Caco-2 (cell line): ENCODE measurements at regions not wholly inside any gene's neighbourhood (a gene's known extent, or its start where the extent isn't known, plus 50 kb on each side); places are given as distances from the start of the nearest gene placed in this dataset.

Experiments
- BruUV-seq: library from RNA; stranded (reverse); fragments of 400-500 nt; replicated peaks from 2 replicates; lab custom pipeline; 2021; lab: Mats Ljungman, UMichigan
- CTCF ChIA-PET: fragments of 300-600 bp; sonication (Branson Sonifier 250); formaldehyde crosslinking; loops from one replicate; lab custom pipeline; 2022; ENCODE audit warnings: antibody characterized with exemption; lab: Charles Lee
- POLR2A ChIA-PET: fragments of 300-600 bp; sonication (Branson Sonifier 250); formaldehyde crosslinking; loops from one replicate; lab custom pipeline; 2022; ENCODE audit warnings: antibody characterized with exemption; lab: Charles Lee
- DNase-seq, 2 experiments: peaks; one replicate each; pipeline versions ENCODE4 v3.0.0 to v3.0.0-alpha.2; 2020 to 2022
- H3K27me3 ChIP-seq: replicated peaks from 2 replicates; pipeline ENCODE4 v1.6.0; 2011; ENCODE audit warnings: low read length; ENCODE audit not compliant: control insufficient read depth, insufficient read depth
- H3K36me3 ChIP-seq: 2 replicates; pipeline ENCODE4 v1.5.1; 2011; ENCODE audit warnings: low read length; ENCODE audit not compliant: control insufficient read depth, insufficient read depth
- H3K4me1 ChIP-seq: fragments of 250-450 bp; sonication (Bioruptor Pico); 2 replicates; pipeline ENCODE4 v1.5.1; 2020; ENCODE audit warnings: mild to moderate bottlenecking
- H3K4me3 ChIP-seq: 2 replicates; pipeline ENCODE4 v1.5.1; 2011; ENCODE audit warnings: low read depth, mild to moderate bottlenecking, control low read depth, low read length
- H3K9me3 ChIP-seq: fragments of 250-450 bp; sonication (Bioruptor Pico); 2 replicates; pipeline ENCODE4 v1.5.1; 2020; ENCODE audit warnings: mild to moderate bottlenecking, moderate library complexity
- H3K27ac Mint-ChIP-seq: one replicate; pipeline ENCODE4 v1.8.0; 2022; ENCODE audit warnings: mixed read lengths; ENCODE audit not compliant: unreplicated experiment
- H3K27me3 Mint-ChIP-seq: one replicate; pipeline ENCODE4 v1.8.0; 2022; ENCODE audit warnings: mixed read lengths; ENCODE audit not compliant: insufficient read depth, unreplicated experiment
- H3K36me3 Mint-ChIP-seq: one replicate; pipeline ENCODE4 v1.8.0; 2022; ENCODE audit warnings: mild to moderate bottlenecking, mixed read lengths; ENCODE audit not compliant: insufficient read depth, unreplicated experiment
- H3K4me1 Mint-ChIP-seq: one replicate; pipeline ENCODE4 v1.8.0; 2022; ENCODE audit warnings: low read depth, mixed read lengths; ENCODE audit not compliant: unreplicated experiment
- H3K4me3 Mint-ChIP-seq: one replicate; pipeline ENCODE4 v1.8.0; 2022; ENCODE audit warnings: mild to moderate bottlenecking, moderate library complexity, mixed read lengths; ENCODE audit not compliant: unreplicated experiment
- H3K9me3 Mint-ChIP-seq: one replicate; pipeline ENCODE4 v1.8.0; 2022; ENCODE audit warnings: mixed read lengths; ENCODE audit not compliant: unreplicated experiment
- intact Hi-C: fragments of 100-400 bp; cut with micrococcal nuclease; formaldehyde crosslinking; loops from one replicate; pipeline ENCODE4 v1.10.0; 2022; ENCODE audit not compliant: unreplicated experiment
- TF ChIP-seq, protein P1 (sequence below), 2 experiments: fragments of 200-600 bp in 1 of 2; IDR thresholded peaks; 1 replicate in 1 of 2; 2 replicates in 1 of 2; pipeline versions ENCODE4 v1.5.1 to v1.8.0; 2011 to 2022; ENCODE audit warnings: antibody characterized with exemption in 1 of 2, control low read depth in 1 of 2, inconsistent platforms in 1 of 2, low read depth in 1 of 2, low read length in 1 of 2, mild to moderate bottlenecking in 1 of 2, moderate library complexity in 1 of 2; ENCODE audit not compliant: insufficient read depth in 1 of 2, severe bottlenecking in 1 of 2, unreplicated experiment in 1 of 2

DNA sequence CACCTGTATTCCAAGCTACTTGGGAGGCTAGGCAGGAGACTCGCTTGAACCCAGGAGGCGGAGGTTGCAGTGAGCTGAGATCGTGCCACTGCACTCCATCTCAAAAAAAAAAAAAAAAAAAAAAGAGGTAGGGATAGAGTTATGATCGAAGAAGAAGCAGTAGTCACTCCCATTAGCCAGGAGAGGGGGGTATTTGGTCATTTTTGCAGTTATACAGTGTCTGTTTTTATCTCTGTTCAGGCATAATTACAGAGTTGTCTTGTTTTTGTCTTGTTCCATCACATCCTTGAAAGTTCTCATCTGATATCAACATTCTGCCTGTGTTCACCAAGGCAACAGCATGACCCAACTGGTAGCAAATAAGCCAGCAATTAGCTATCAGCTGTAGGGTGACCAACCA is 98.5 kb upstream of the TMPO start:
- ChIA-PET CTCF (interaction anchor here (0.6 kb wide), 3 partner anchors 23 to 441 kb away, joined by 3 to 5 read pairs (median 3); no protein-coding TSS in a partner anchor), POLR2A (no interaction called here)
- Histone ChIP-seq H3K27me3 (no peaks in the 10 kb centered on the region), H3K9me3 (no peaks in the 10 kb centered on the region), H3K4me3 (no peak overlapping the region), H3K4me1 (peaks cover 17% of the 10 kb centered on the region), H3K36me3 (no peaks in the 10 kb centered on the region)
- H3K36me3 Mint-ChIP-seq = no peaks in the 10 kb centered on the region
- H3K4me3 Mint-ChIP-seq = no peak overlapping the region
- BruUV-seq = no TSS peak
- H3K4me1 Mint-ChIP-seq = peaks cover 28% of the 10 kb centered on the region
- H3K27me3 Mint-ChIP-seq = no peaks in the 10 kb centered on the region
- no peaks in the 10 kb centered on the region for H3K9me3 Mint-ChIP-seq
- peak in 1 of 2 experiments; percentile 35 for DNase-seq
- TF ChIP-seq, protein P1, sequence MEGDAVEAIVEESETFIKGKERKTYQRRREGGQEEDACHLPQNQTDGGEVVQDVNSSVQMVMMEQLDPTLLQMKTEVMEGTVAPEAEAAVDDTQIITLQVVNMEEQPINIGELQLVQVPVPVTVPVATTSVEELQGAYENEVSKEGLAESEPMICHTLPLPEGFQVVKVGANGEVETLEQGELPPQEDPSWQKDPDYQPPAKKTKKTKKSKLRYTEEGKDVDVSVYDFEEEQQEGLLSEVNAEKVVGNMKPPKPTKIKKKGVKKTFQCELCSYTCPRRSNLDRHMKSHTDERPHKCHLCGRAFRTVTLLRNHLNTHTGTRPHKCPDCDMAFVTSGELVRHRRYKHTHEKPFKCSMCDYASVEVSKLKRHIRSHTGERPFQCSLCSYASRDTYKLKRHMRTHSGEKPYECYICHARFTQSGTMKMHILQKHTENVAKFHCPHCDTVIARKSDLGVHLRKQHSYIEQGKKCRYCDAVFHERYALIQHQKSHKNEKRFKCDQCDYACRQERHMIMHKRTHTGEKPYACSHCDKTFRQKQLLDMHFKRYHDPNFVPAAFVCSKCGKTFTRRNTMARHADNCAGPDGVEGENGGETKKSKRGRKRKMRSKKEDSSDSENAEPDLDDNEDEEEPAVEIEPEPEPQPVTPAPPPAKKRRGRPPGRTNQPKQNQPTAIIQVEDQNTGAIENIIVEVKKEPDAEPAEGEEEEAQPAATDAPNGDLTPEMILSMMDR (IDR thresholded peaks at IDR 0.05; ENCODE audit: insufficient read depth in 1 of 2, low read depth in 1 of 2, low read length in 1 of 2, severe bottlenecking in 1 of 2, unreplicated experiment in 1 of 2) = peak; percentile 34 to 39
- intact Hi-C loops = loop anchor here (1.0 to 5.0 kb wide), 4 partner anchors 176 to 580 kb away; partner anchors contain the start of gene SLC25A3
- no peak overlapping the region for H3K27ac Mint-ChIP-seq

DNA sequence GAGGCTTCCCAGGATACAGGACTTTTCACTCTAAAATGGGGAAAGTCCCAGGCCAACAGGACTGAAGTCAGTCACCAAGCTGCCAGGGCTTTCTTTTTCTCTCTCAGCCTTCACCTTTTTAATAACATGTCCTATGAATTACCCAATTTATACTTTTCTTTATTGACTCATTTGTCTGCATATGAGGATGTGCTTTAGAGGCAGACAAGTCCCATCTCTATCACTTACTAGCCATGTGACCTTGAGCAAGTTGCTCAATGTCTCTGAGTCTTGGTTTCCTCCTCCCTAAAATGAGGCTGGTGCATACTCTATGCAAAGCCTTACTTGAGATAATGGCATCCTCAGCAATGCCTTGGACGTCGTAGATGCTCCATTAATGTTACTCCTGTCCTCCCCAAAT is 98.1 kb upstream of the TMPO start:
- TF ChIP-seq, protein P1 (IDR thresholded peaks at IDR 0.05; ENCODE audit: insufficient read depth in 1 of 2, low read depth in 1 of 2, low read length in 1 of 2, severe bottlenecking in 1 of 2, unreplicated experiment in 1 of 2) = no peak
- no peak for DNase-seq
- ChIA-PET POLR2A (no interaction called here), CTCF (interaction anchor here (0.6 kb wide), 1 partner anchor 23 kb away, joined by 3 read pairs; no protein-coding TSS in a partner anchor)
- Mint-ChIP-seq H3K4me3 (no peak overlapping the region), H3K4me1 (peaks cover 28% of the 10 kb centered on the region), H3K36me3 (no peaks in the 10 kb centered on the region), H3K9me3 (no peaks in the 10 kb centered on the region), H3K27me3 (no peaks in the 10 kb centered on the region), H3K27ac (peak overlapping the region; percentile 45)
- H3K27me3 ChIP-seq = no peaks in the 10 kb centered on the region
- H3K4me3 ChIP-seq = no peak overlapping the region
- intact Hi-C loops = loop anchor here (1.0 to 5.0 kb wide), 4 partner anchors 176 to 580 kb away; partner anchors contain the start of gene SLC25A3
- no peaks in the 10 kb centered on the region for H3K36me3 ChIP-seq
- BruUV-seq = no TSS peak
- no peaks in the 10 kb centered on the region for H3K9me3 ChIP-seq
- H3K4me1 ChIP-seq = peaks cover 17% of the 10 kb centered on the region

DNA sequence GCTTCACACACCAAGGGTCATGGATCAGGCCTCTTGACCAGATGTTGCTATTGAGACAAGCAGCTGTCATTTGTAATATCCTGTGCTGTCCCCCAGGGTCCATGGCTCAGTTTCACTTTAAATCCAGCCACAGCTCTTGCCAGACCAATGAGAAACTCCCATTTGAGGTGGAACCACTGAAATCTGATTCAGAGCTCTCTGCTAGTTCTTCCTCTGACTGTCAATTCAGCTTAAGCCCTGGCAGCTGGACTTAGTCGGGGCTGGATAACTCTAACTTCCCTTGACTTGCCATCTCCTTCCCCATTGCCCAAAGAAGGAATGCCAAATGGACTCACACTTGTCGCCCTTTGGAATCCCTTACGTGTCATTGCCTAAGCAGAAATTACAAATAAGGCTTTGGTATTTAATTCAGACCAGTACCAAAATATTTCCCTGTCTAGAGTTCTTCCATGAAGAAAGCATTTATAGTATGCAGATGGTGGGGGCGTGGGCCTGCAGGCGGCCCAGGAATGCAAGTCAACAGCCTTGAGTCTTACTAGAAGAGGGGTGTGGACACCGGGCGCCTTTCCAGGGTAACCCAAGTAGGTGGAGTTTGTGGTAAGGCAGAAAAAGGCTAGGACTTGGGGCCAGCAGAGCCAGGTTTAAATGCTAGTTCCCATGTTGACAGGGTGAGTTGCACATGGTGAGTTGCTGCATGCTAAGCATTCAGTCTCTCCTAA is 96.9 kb upstream of the TMPO start:
- TF ChIP-seq, protein P1 (IDR thresholded peaks at IDR 0.05; ENCODE audit: insufficient read depth in 1 of 2, low read depth in 1 of 2, low read length in 1 of 2, severe bottlenecking in 1 of 2, unreplicated experiment in 1 of 2) = no peak
- intact Hi-C loops = loop anchor here (5.0 kb wide), 1 partner anchor 579 kb away; no protein-coding TSS in a partner anchor
- Histone ChIP-seq H3K4me1 (peaks cover 17% of the 10 kb centered on the region), H3K9me3 (no peaks in the 10 kb centered on the region), H3K36me3 (no peaks in the 10 kb centered on the region), H3K4me3 (no peak overlapping the region), H3K27me3 (no peaks in the 10 kb centered on the region)
- H3K4me3 Mint-ChIP-seq = no peak overlapping the region
- CTCF ChIA-PET = interaction anchor here (0.5 kb wide), 1 partner anchor 33 kb away, joined by 8 read pairs; no protein-coding TSS in a partner anchor
- no TSS peak for BruUV-seq
- peaks cover 28% of the 10 kb centered on the region for H3K4me1 Mint-ChIP-seq
- peak; percentile 76 to 84 for DNase-seq
- POLR2A ChIA-PET = interaction anchor here (0.6 kb wide), 1 partner anchor 74 kb away, joined by 3 read pairs; no protein-coding TSS in a partner anchor
- H3K36me3 Mint-ChIP-seq = no peaks in the 10 kb centered on the region
- no peaks in the 10 kb centered on the region for H3K27me3 Mint-ChIP-seq
- H3K9me3 Mint-ChIP-seq = no peaks in the 10 kb centered on the region
- H3K27ac Mint-ChIP-seq = peak overlapping the region; percentile 45
